Cardiac fibroblast (primary cell): ENCODE measurements at regions not wholly inside any gene's neighbourhood (a gene's known extent, or its start where the extent isn't known, plus 50 kb on each side); places are given as distances from the start of the nearest gene placed in this dataset.

Experiments
- DNase-seq, 2 donors: peaks; one replicate each; pipeline versions ENCODE4 v3.0.0 to v3.0.0-alpha.2; 2010; ENCODE audit warnings: low read depth in 2 of 2
- H3K4me3 ChIP-seq, 2 donors: replicated peaks in 1 of 2; 1 replicate in 1 of 2; 2 replicates in 1 of 2; pipeline ENCODE4 v1.5.1; 2011; ENCODE audit warnings: low read depth in 2 of 2, low read length in 2 of 2, mild to moderate bottlenecking in 2 of 2, moderate library complexity in 1 of 2
- CTCF ChIP-seq: IDR thresholded peaks from one replicate; pipeline ENCODE4 v1.5.1; 2011; ENCODE audit warnings: low read depth, mild to moderate bottlenecking, low read length, inconsistent platforms

- H3K4me3 ChIP-seq: no peak overlapping the region
- DNase-seq: no peak
- no peak for TF ChIP-seq CTCF
Measured at GRCh38 chr17:72441909-72442308, 321.1 kb downstream of the SOX9 start.

- TF ChIP-seq CTCF: no peak
- no peak for DNase-seq
- H3K4me3 ChIP-seq: no peak overlapping the region
Measured at GRCh38 chr17:72444517-72445054, 323.8 kb downstream of the SOX9 start.

GRCh38 chr17:72445055-72445991 is 324.5 kb downstream of the SOX9 start:
- TF ChIP-seq CTCF: no peak
- no peak for DNase-seq
- H3K4me3 ChIP-seq: no peak overlapping the region

GRCh38 chr17:72446118-72446517 is 325.3 kb downstream of the SOX9 start:
- no peak overlapping the region for H3K4me3 ChIP-seq
- no peak for TF ChIP-seq CTCF
- DNase-seq: no peak

- no peak for TF ChIP-seq CTCF
- DNase-seq: no peak
- no peak overlapping the region for H3K4me3 ChIP-seq
Measured at GRCh38 chr17:72446525-72447250, 325.9 kb downstream of the SOX9 start.

GRCh38 chr17:72447251-72447640 is 326.4 kb downstream of the SOX9 start:
- DNase-seq: no peak
- no peak for TF ChIP-seq CTCF
- no peak overlapping the region for H3K4me3 ChIP-seq
